BLaER1 (cell line): ENCODE measurements at regions not wholly inside any gene's neighbourhood (a gene's known extent, or its start where the extent isn't known, plus 50 kb on each side); places are given as distances from the start of the nearest gene placed in this dataset.

Source experiments
- H3K27ac ChIP-seq: shearing (Covaris generic); formaldehyde crosslinking; 2 replicates; pipeline ENCODE4 v1.8.1; 2022
- H3K27me3 ChIP-seq: shearing (Covaris generic); formaldehyde crosslinking; 2 replicates; pipeline ENCODE4 v1.8.1; 2022
- H3K36me3 ChIP-seq: shearing (Covaris generic); formaldehyde crosslinking; 2 replicates; pipeline ENCODE4 v1.8.1; 2022
- H3K4me1 ChIP-seq: shearing (Covaris generic); formaldehyde crosslinking; 2 replicates; pipeline ENCODE4 v1.8.1; 2022
- H3K4me2 ChIP-seq: shearing (Covaris generic); formaldehyde crosslinking; 2 replicates; pipeline ENCODE4 v1.8.1; 2022
- H3K4me3 ChIP-seq: shearing (Covaris generic); formaldehyde crosslinking; 2 replicates; pipeline ENCODE4 v1.8.1; 2022
- H3K9ac ChIP-seq: shearing (Covaris generic); formaldehyde crosslinking; 2 replicates; pipeline ENCODE4 v1.8.1; 2022
- H3K9me3 ChIP-seq: shearing (Covaris generic); formaldehyde crosslinking; 2 replicates; pipeline ENCODE4 v1.8.1; 2022
- H4K20me1 ChIP-seq: shearing (Covaris generic); formaldehyde crosslinking; 2 replicates; pipeline ENCODE4 v1.8.1; 2022
- Cebpa-rat ChIP-seq: shearing (Covaris generic); IDR thresholded peaks from 2 replicates; pipeline ENCODE4 v1.8.1; 2022

DNA sequence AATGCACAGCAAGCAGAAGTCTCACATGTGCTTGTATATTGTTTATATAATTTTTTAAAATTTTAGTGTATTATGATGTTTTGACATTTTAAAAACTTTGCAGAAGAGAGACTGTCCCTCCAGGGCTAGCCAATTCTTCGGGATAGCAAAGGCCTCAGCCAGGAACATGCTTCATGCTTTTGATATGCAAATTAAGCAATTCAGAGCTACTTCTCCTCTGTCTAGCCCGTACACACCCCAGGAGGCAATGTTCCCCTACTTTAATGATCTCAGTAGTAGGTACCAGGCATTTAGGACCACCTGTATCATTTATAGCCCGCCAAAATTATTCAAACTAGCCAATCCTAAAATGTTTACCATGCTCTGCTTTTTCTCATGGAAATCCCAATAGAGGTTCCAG is 1116.2 kb downstream of the OLFM4 start:
- no peak for TF ChIP-seq Cebpa-rat
- no peak overlapping the region for H3K27ac ChIP-seq
- no peaks in the 10 kb centered on the region for H3K36me3 ChIP-seq
- no peak overlapping the region for H3K4me2 ChIP-seq
- no peaks in the 10 kb centered on the region for H3K4me1 ChIP-seq
- H4K20me1 ChIP-seq = no peaks in the 10 kb centered on the region
- no peaks in the 10 kb centered on the region for H3K27me3 ChIP-seq
- no peak overlapping the region for H3K4me3 ChIP-seq
- H3K9me3 ChIP-seq = no peaks in the 10 kb centered on the region
- H3K9ac ChIP-seq = no peak overlapping the region

DNA sequence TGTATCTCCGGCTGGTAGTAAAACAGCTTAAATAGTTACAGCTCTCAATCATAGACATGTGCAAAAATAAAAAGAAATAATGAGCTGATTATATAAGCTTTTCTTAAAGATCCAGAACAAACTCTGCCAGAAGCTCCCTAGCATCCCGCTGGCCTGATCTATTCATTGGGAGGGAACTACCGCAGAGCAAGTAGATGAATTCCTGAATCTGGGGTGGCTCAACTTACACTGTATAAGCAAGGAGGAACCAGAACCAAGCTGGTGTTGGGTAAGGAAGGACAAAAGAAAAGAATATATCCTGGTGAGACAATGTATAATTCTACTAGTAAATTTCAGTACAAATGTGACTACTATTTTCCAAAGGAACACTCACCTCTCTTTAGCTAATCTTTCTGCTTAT is 1122.2 kb downstream of the OLFM4 start:
- no peak for TF ChIP-seq Cebpa-rat
- no peak overlapping the region for H3K4me3 ChIP-seq
- no peaks in the 10 kb centered on the region for H3K9me3 ChIP-seq
- H3K4me1 ChIP-seq = no peaks in the 10 kb centered on the region
- no peaks in the 10 kb centered on the region for H3K27me3 ChIP-seq
- no peaks in the 10 kb centered on the region for H3K36me3 ChIP-seq
- H3K9ac ChIP-seq = no peak overlapping the region
- no peak overlapping the region for H3K27ac ChIP-seq
- H3K4me2 ChIP-seq = no peak overlapping the region
- no peaks in the 10 kb centered on the region for H4K20me1 ChIP-seq

DNA sequence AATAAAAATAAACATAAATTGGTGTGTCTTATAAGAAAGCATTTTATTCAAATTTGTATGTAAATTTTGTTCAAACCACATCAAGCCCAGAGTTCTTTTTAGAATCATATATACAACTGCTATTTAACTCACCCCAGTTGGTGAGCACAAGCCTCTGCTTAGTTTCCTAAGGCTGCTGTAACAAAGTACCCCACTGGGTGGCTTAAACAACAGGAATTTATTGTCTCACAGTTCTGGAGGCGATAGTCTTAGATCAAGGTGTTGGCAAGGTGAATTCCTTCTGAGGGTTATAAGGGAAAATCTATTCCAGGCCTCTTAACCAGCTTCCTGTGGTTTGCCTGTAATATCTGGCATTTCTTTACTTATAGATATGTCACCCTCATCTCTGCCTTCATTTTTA is 1133.5 kb downstream of the OLFM4 start:
- H4K20me1 ChIP-seq = no peaks in the 10 kb centered on the region
- H3K4me3 ChIP-seq = no peak overlapping the region
- TF ChIP-seq Cebpa-rat = no peak
- no peaks in the 10 kb centered on the region for H3K4me1 ChIP-seq
- no peaks in the 10 kb centered on the region for H3K27me3 ChIP-seq
- no peak overlapping the region for H3K9ac ChIP-seq
- no peak overlapping the region for H3K4me2 ChIP-seq
- H3K36me3 ChIP-seq = no peaks in the 10 kb centered on the region
- H3K9me3 ChIP-seq = no peaks in the 10 kb centered on the region
- no peak overlapping the region for H3K27ac ChIP-seq

DNA sequence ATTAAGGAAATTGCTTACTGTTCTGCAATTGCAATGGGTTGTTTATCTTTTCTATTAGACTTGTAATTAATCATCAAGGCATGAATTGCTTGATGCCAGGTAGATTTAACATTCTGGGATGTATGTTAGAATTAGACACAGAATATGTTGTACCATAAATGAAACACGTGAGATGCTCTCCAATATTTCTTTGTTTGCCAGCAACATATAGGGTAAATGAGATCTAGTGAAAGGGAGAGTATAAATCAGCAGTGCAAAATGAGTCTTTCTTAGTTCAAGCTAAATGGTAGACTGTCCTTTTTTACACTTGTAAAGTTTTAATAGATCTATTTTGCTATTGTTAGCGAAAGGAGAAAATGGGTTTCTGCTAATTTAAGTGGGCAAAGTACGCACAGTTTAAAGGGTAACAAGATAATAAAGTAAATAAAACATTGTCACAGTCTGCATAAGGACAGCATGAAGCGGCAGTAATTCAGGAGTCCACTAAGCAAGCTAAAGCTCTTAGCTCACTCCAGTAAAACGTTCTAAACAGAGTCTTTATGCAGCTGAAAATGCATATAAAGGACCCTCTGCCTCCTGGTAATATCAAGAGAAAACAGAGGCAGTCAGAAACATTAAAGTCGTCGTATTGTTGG is 1137.1 kb downstream of the OLFM4 start:
- Histone ChIP-seq H3K9ac (no peak overlapping the region), H3K4me1 (no peaks in the 10 kb centered on the region)

DNA sequence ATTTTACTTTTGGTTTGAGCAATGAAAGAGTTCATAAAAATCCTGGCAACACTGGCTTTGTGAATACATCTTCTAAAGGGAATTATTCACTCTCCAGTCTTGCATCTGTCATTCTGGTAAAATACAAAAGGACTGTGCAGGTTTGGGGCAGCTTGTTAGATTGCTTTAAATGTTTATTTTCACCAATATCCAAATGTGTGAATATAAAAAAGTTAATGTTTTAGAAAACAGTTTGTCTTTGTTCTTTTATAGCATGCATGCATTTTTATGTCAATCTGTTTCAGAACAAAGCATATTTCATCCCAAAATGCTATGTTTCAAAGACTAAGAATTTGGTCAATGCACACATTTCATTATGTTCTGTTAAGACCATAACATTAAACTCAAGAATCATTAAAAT is 1145.4 kb downstream of the OLFM4 start:
- Histone ChIP-seq H4K20me1 (no peaks in the 10 kb centered on the region), H3K36me3 (no peaks in the 10 kb centered on the region), H3K9me3 (no peaks in the 10 kb centered on the region), H3K4me3 (no peak overlapping the region), H3K4me1 (no peaks in the 10 kb centered on the region), H3K27me3 (no peaks in the 10 kb centered on the region), H3K4me2 (no peak overlapping the region), H3K27ac (no peak overlapping the region), H3K9ac (no peak overlapping the region)
- no peak for TF ChIP-seq Cebpa-rat

More for the DNA sequence above, 1137.1 kb downstream of the OLFM4 start:
- Histone ChIP-seq H3K27me3 (no peaks in the 10 kb centered on the region), H4K20me1 (no peaks in the 10 kb centered on the region), H3K4me2 (no peak overlapping the region), H3K4me3 (no peak overlapping the region), H3K9me3 (no peaks in the 10 kb centered on the region), H3K36me3 (no peaks in the 10 kb centered on the region), H3K27ac (no peak overlapping the region)
- TF ChIP-seq Cebpa-rat = no peak

DNA sequence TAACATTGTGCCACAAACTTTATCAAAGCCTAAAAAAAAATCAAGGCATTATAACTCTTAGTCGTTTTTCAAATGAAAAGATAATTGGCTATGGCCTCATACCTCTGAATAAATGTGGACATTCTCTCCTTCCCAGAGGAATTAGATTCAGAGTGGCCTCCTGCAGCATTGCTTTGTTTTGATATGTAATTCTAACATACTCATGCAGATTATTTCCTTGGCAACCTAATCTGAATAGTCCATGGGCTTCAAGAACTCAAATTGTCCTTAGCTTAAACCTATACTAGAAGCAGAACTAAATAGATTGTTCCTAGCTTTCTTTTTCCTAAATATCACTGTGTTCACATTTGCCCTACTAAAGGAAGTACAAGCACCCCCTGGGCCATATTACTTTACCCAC is 1146.9 kb downstream of the OLFM4 start:
- Histone ChIP-seq H3K27me3 (no peaks in the 10 kb centered on the region), H3K4me2 (no peak overlapping the region), H3K36me3 (no peaks in the 10 kb centered on the region), H3K9me3 (no peaks in the 10 kb centered on the region), H3K27ac (no peak overlapping the region), H3K4me3 (no peak overlapping the region), H3K4me1 (no peaks in the 10 kb centered on the region), H4K20me1 (no peaks in the 10 kb centered on the region), H3K9ac (no peak overlapping the region)
- no peak for TF ChIP-seq Cebpa-rat

DNA sequence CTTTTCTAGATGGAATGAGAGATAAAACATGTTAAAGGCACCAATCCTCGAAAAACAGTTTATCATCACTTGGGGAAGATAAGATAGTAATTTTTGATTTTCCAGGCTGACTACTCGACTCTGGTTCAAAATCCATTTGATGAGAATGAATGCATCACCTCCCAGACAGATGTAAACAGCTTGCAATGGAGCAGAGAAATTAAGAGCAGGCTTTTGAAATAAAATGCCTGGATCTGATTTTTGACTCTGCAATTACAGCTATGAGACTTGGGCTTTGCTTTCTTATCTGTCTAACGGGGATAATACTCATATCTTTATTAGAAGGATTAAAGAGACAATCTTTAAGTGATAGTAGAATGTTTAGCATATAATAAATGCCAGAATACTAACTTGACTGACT is 1148.9 kb downstream of the OLFM4 start:
- H3K27me3 ChIP-seq = no peaks in the 10 kb centered on the region
- no peaks in the 10 kb centered on the region for H3K36me3 ChIP-seq
- H3K27ac ChIP-seq = no peak overlapping the region
- no peaks in the 10 kb centered on the region for H3K4me1 ChIP-seq
- no peak overlapping the region for H3K4me2 ChIP-seq
- H3K4me3 ChIP-seq = no peak overlapping the region
- no peak for TF ChIP-seq Cebpa-rat
- no peaks in the 10 kb centered on the region for H4K20me1 ChIP-seq
- H3K9ac ChIP-seq = no peak overlapping the region
- H3K9me3 ChIP-seq = no peaks in the 10 kb centered on the region

DNA sequence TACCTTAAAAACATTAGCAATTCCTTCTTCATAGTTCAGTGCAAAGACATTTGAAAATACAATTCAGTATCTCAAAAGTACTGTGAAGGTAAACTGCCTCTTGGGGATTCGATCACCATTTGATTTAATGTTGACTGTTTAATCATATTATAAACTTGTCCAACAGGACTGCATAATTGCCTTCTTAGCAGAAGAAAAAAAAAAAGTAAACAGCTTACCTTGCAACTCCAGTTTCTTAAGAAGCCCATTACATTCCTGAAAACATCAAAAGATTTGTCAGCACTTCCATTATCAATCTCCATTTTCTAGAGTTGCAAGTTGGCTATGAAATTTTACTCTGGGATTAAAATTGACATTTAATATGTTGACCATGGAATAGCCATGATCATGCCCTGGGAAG is 1154.6 kb downstream of the OLFM4 start:
- Histone ChIP-seq H4K20me1 (no peaks in the 10 kb centered on the region), H3K9ac (no peak overlapping the region), H3K36me3 (no peaks in the 10 kb centered on the region), H3K27me3 (no peaks in the 10 kb centered on the region), H3K4me3 (no peak overlapping the region), H3K9me3 (no peaks in the 10 kb centered on the region), H3K4me2 (no peak overlapping the region), H3K4me1 (no peaks in the 10 kb centered on the region), H3K27ac (no peak overlapping the region)
- TF ChIP-seq Cebpa-rat = no peak

DNA sequence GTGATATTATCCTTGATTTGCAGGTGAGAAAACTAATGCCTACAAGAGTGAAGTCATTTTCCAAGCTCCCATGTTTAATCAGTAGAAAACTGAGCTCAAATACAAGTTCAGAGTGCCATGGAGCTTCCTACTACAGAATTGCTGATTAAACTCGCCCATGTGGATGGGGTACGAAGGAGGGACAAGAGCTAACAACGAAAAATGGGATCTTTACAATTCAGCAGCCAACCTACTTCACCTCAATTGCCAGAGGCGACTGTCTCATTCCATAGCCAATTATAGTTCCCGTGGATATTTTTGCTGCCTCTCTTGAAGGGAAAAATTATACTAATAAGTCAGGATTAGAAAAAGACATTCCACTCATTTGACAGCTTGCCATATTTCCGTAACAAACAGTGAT is 1155.1 kb downstream of the OLFM4 start:
- TF ChIP-seq Cebpa-rat = no peak
- H3K9ac ChIP-seq = no peak overlapping the region
- H4K20me1 ChIP-seq = no peaks in the 10 kb centered on the region
- H3K36me3 ChIP-seq = no peaks in the 10 kb centered on the region
- H3K27ac ChIP-seq = no peak overlapping the region
- no peaks in the 10 kb centered on the region for H3K9me3 ChIP-seq
- H3K27me3 ChIP-seq = no peaks in the 10 kb centered on the region
- H3K4me2 ChIP-seq = no peak overlapping the region
- H3K4me3 ChIP-seq = no peak overlapping the region
- H3K4me1 ChIP-seq = no peaks in the 10 kb centered on the region

DNA sequence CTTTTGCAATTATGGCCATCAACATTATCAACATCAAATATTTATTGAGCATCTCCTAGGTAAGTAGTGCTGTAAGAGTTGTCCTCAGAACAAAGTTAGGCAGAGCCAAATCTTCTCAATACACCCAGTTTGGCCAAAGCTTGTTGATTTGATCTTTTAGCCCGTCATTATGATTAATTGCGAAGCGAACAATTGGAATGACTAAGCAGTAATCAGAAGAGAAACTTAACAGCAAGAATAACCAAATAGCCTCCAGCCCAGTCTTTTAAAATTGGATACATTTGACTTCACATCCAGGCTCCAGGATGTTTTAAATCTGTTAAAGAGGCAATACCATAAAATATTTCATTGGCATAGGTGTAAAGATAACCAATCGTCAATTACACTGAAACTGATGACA is 1156.0 kb downstream of the OLFM4 start:
- no peak overlapping the region for H3K9ac ChIP-seq
- H3K27me3 ChIP-seq = no peaks in the 10 kb centered on the region
- H3K9me3 ChIP-seq = no peaks in the 10 kb centered on the region

DNA sequence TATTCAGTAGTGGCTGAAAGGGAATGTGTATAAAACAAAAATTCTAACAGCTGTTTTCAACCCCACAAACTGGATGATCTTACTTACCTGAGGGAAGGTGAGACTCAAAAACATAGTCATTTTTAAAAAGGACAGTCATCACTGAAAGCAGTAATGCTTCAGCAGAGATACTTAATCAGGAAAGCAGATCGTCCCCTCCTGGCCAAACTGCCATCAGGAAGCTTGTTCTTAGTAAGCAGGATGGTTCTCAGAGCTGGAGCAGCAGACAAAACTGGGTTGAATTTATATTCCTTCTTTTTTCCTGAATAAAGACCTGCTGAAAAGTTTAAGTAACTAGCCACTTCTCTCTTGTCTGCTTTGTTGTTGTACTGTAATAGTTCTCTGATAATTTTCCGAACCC is 1156.5 kb downstream of the OLFM4 start:
- H3K4me3 ChIP-seq = no peak overlapping the region
- no peak overlapping the region for H3K27ac ChIP-seq
- no peak overlapping the region for H3K9ac ChIP-seq
- no peak overlapping the region for H3K4me2 ChIP-seq
- H4K20me1 ChIP-seq = no peaks in the 10 kb centered on the region
- no peaks in the 10 kb centered on the region for H3K9me3 ChIP-seq
- no peak for TF ChIP-seq Cebpa-rat
- H3K27me3 ChIP-seq = no peaks in the 10 kb centered on the region
- H3K36me3 ChIP-seq = no peaks in the 10 kb centered on the region
- H3K4me1 ChIP-seq = no peaks in the 10 kb centered on the region

More for the DNA sequence above, 1156.0 kb downstream of the OLFM4 start:
- H3K4me2 ChIP-seq = no peak overlapping the region
- H3K4me3 ChIP-seq = no peak overlapping the region
- H3K4me1 ChIP-seq = no peaks in the 10 kb centered on the region
- no peaks in the 10 kb centered on the region for H4K20me1 ChIP-seq
- TF ChIP-seq Cebpa-rat = no peak
- H3K27ac ChIP-seq = no peak overlapping the region
- H3K36me3 ChIP-seq = no peaks in the 10 kb centered on the region
